H54 (cell line): ENCODE measurements at regions not wholly inside any gene's neighbourhood (a gene's known extent, or its start where the extent isn't known, plus 50 kb on each side); places are given as distances from the start of the nearest gene placed in this dataset.

Experiments used
- DNase-seq: peaks from one replicate; pipeline ENCODE4 v3.0.0; 2011; ENCODE audit warnings: low spot score, mixed read lengths; ENCODE audit not compliant: insufficient read length
- FAIRE-seq: peaks from 3 replicates; lab custom pipeline; 2011; peaks lifted over from hg19 to GRCh38; lab: Jason Lieb, UNC
- POLR2A ChIP-seq: IDR thresholded peaks from 2 replicates; pipeline ENCODE4 v1.6.1; 2011; ENCODE audit warnings: low read depth, mild to moderate bottlenecking, low read length

DNA sequence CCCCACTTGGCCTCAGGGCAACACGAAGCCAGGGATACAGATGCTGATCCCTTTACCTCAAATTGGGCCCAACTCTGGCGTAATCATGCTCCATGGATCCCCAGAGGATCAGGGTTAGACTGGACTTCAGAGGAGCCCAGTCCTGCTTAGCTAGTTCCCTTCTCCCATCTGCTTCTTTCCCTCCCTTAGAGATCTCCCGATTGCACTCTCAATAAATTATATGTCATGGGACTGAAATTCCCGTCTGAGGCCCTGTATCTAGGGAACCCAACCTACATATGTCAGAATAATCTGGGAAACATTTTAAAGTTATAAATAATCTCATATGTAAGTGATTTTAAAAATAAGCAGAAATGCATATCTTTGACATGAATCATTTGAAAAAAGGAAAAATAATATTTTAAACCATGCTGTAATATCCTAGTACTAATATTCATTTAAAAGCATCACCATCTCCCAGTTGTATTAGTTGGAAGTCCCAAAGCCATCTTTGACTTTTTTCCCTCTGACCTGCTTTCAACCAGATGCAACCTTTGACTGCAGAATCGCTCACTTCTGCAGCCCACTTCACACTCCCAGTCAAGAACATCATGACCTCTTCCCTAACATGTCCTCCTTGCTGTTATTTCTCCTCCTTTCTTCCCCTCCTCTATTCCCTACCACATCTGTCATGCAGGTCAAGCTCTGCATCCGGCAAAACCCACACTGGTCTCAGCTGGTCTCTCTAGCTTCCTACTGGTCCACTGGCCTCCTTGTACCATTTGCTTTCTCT lies 393.6 kb downstream of the BTBD3 start:
- FAIRE-seq (no peak), DNase-seq (no peak)
- no peak for TF ChIP-seq POLR2A

DNA sequence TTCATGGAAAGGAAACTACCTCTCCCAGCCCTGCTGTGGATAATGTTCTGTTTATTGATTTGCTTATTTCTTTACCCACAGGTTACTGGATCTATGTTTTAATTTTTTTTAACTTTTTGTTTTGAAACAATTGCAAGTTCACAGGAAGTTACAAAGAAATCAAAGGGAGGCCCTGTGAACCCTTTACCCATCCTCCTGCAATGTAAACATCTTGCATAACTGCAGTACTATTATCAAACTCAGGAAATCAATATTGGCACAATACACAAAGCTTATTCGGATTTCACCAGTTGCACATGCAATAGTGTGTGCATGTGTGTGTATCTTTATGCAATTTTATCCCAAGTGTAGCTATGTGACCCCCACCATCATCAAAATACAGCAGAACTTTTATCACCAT lies 398.0 kb downstream of the BTBD3 start:
- TF ChIP-seq POLR2A = no peak
- DNase-seq = no peak
- no peak for FAIRE-seq

DNA sequence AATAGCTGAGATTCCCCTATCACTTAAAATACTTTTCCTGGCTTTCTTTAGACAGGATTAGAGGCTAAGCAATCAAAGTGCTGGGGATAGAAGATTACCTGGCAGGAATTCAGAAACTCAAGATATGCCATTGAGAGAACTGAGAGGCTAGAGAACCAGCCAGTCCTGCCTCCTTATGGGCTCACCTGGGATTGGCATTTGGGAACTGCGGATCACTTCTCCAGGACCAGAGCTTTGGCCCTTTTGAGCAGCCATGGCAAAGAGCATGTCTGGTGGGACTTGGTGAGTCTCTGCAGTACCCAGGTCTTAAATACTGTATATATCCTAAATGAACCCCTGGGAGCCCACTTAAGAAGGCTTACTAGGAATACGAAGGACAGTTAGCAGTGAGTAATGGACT lies 399.1 kb downstream of the BTBD3 start:
- TF ChIP-seq POLR2A = no peak
- no peak for FAIRE-seq

DNA sequence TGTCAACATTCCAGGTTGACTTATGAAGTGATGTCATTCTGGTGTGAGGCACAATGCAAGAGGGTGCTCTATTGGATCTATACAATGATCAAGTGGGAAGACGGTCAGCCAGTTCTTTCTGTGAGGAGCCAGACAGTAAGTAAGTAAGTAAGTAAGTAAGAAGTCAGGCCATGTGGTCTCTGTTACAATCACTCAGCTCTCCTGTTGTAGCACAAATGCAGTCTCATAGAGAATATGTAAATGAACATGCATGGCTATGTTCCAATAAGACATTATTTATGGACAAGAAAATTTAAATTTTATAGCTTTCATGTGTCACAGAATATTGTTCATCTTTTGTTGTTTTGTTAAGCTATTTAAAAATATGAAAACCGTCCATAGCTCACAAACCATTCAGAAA lies 399.7 kb downstream of the BTBD3 start:
- no peak for FAIRE-seq
- no peak for DNase-seq
- no peak for TF ChIP-seq POLR2A

More for the DNA sequence above, 399.1 kb downstream of the BTBD3 start:
- no peak for DNase-seq

DNA sequence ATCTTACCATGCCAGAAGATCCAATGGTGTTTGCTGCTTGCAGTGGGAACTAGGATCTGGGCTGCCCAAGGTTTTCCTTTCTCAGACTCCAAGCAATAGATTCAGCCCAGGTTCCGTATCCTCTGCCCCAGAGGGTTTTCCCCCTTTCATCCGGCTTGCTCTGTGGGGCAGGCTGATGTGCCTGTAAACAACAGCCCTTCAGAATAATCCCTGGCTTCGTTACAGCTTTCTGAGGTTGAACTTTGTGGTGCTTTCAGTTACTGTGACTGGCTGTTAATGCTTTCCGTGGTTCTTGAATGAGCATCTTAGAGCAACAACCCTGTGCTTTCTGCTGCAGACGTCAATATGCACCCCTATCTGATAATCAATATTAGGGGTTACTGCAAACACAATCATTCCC lies 400.4 kb downstream of the BTBD3 start:
- FAIRE-seq (no peak), DNase-seq (no peak)
- no peak for TF ChIP-seq POLR2A

DNA sequence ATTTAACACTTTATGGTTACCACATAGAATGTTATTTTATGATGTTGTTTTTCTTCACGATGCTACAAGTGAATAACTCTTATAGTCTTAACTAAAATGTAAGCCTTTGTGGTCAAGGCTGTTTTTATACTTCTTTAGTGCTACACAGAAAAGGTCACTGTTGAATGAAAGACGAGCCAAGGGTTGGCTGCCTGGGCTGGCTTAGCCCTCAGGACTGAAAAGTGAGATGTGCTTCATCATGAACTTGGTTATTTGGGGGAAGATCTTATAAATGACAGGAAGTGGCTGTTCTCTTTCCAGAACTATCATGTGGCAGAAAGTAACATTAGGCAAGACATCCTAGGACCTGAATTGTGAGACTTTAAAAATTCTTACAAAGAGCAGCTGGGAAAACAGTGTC lies 404.0 kb downstream of the BTBD3 start:
- TF ChIP-seq POLR2A = no peak
- DNase-seq = no peak
- no peak for FAIRE-seq

DNA sequence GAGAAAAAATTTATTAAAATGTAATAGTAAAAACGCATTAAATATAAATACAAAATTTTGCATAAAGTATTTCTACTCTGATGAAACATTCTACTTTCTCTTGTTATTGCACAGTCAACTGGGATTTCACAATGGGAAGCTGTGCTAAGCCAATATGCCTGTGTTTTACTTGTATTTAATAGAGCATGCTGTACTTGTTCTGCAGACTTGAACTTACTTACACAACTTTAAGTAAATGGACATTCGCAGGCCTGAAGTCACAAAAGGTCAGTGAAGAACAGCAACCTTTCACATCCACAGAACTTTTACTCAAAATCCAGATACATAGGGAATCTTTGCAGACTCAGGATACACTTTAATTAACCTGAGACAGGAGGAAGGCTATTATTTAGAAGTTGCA lies 409.5 kb downstream of the BTBD3 start:
- DNase-seq (no peak), FAIRE-seq (no peak)

DNA sequence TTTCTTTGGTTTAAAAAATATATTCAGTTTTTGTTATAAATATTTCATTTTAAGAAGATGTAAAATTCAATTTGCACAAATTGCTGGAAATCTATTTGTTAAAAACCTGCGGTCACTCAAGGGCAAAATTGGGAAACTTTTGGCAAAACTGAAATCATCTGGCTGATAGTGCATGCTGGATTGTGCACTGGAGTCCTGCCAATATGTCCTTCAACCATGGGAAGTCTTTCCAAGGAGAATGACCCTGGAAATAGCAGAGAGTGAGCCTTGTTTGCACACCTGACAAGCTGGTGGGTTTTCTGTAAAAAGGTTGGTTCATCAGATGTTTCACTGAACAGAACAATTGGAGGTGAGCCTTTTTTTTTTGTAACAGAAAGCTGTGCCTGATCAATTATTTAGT lies 413.5 kb downstream of the BTBD3 start:
- DNase-seq (no peak), FAIRE-seq (no peak)

More for the DNA sequence above, 409.5 kb downstream of the BTBD3 start:
- no peak for TF ChIP-seq POLR2A

DNA sequence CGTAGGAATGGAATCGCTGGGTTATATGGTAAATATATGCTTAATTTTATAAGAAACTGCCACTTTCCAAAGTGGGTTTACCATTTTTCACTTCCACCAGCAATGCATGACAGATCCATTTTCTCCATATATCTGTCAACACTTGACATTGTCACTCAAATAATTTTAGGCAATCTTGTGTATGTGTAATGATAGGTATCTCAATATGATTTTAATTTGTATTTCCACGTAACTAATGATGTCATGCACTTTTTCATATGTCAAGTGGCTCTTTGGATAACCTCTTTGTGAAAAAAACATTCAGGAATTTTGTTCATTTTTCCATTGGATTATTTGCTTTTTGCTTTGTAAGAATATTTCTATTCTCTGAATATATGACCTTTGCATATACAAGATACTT lies 419.9 kb downstream of the BTBD3 start:
- TF ChIP-seq POLR2A = no peak
- DNase-seq (no peak), FAIRE-seq (no peak)

More for the DNA sequence above, 413.5 kb downstream of the BTBD3 start:
- TF ChIP-seq POLR2A = no peak

DNA sequence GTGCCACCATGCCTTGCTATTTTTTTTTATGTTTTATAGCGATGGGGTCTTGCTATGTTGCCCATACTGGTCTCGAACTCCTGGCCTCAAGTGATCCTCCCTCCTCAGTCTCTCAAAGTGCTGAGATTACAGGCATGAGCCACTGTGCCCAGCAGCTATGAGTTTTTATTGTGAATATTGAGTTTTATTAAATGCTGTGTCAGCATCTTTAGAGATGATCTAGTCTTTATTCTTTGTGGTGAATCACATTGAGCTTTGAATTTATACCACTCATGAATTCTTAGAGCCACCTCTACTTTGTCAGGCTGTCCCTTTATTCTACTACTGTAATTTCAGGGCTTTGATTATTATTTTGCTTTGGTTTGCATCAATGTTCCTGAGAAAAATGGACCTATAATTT lies 428.3 kb downstream of the BTBD3 start:
- DNase-seq (no peak), FAIRE-seq (no peak)
- no peak for TF ChIP-seq POLR2A

DNA sequence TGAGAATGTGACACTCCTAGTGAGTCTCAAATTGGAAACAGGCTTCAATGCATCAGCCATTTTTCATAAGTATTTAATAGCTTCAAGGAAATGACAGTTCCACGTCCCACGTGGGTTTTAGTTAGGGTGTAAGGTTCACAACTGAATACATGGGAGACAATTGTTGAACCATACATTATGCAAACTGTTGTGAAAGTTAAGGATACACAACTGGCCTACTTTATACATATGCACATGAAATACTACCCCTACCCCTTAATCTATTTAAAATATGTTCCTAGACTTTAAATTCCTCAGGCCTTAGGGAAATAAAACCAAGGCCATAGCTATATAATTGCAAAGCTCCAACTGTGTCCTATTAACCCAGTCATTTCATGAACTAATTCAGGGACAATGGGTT lies 436.1 kb downstream of the BTBD3 start:
- FAIRE-seq (no peak), DNase-seq (no peak)
- no peak for TF ChIP-seq POLR2A

DNA sequence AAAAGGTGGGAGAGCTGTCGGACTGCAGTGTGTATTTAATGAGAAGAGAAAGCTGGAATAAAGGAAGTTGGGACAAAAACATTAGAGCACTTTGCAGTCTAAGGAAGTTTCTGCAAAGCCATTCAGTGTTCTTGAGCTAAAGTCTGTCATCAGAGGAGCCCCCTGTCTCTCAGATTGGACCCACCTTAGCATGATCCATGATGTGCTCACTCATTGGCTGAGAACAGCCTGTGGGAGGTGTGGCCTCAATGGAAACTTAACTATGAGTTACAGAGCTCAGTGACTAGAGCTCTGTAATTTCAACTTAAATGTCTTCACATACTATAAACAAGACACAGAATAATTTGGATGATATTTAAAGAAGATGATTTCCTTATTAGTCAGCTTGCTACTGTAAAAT lies 437.0 kb downstream of the BTBD3 start:
- no peak for DNase-seq
- no peak for FAIRE-seq
- no peak for TF ChIP-seq POLR2A

DNA sequence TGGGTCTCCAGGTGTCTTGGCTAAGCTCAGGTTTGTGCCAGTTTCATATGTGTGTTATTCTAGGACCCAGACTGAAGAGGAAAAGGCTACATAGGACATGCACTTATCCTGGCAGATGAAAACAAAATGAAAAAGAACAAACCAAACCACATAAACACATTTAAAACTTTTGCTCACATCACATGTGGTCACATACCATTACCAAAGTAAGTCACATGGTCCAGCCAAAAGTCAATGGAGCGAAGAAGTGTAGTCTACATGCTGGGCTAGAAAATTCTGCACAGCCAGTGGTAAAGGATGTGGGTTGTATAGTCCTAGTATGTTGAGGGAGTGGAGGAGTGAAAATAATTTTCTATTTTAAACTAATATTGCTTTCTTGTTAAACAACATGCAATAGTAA lies 437.5 kb downstream of the BTBD3 start:
- no peak for FAIRE-seq
- no peak for TF ChIP-seq POLR2A
- DNase-seq = no peak

DNA sequence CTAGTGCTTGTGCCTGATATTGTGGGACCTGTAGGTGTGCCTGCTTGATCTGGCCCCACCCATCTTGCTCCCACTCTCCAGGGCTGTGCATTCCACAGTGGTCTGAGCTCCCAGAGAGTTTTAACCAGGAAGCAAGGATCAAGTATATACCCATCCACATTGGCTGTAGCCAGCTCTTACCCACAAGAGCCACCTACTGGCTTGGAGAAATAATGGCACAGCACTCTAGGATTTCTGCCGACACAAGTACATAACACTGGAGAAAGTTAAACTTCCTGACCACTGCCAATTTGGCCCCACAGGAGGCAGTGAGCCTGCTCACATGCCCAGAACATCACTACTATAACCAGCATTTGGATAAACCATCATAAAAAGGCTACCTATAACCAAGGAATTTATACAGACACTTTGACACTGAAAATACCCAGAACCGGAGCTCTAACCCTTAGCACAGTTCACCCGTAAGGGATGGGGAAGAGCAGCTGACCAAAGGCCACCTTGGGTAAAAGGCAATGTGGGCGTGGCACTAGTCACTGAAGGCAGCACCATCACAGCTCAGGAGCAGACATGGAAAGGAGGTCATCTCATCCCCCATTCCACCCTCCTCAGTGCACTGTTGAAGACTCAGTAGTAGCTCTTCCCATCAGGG lies 440.4 kb downstream of the BTBD3 start:
- DNase-seq (no peak), FAIRE-seq (no peak)
- no peak for TF ChIP-seq POLR2A

DNA sequence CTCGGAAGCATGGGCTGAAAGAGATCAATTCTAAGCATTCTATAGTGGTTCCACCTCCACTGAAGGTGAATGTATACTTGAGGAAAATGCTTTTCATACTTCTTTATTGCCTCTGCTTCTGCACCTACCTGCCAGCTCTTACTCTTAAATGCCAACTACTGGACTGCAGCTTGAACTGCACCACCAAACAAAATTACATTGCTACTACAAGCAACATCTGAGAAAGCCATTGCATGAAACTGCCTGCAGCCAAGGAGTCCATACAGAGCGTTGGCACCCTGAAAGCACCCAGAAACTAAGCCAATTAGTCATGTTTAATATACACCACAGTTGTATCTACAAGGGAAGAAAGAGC lies 440.9 kb downstream of the BTBD3 start:
- FAIRE-seq (no peak), DNase-seq (no peak)
- no peak for TF ChIP-seq POLR2A
